HCT116 (cell line): ENCODE measurements at regions not wholly inside any gene's neighbourhood (a gene's known extent, or its start where the extent isn't known, plus 50 kb on each side); places are given as distances from the start of the nearest gene placed in this dataset.

Source experiments
- ATAC-seq: fragments of 200-7000 bp; cut with Tn5 transposase; 2 replicates; pipeline ENCODE4 v1.9.1; 2020; ENCODE audit warnings: mild to moderate bottlenecking, moderate library complexity
- BruUV-seq: library from RNA; stranded (reverse); fragments of 400-500 nt; replicated peaks from 2 replicates; lab custom pipeline; 2021; lab: Mats Ljungman, UMichigan
- CTCF ChIA-PET: fragments of 300-600 bp; sonication (Branson Sonifier 250); formaldehyde crosslinking; loops from one replicate; lab custom pipeline; 2021; ENCODE audit warnings: antibody characterized with exemption; lab: Charles Lee
- POLR2A ChIA-PET: fragments of 300-600, 350-600 bp; sonication (Branson Sonifier 250); formaldehyde crosslinking; loops from one replicate; lab custom pipeline; 2021; ENCODE audit warnings: antibody characterized with exemption; lab: Charles Lee
- RAD21 ChIA-PET, 2 experiments: fragments of 300-600 bp; sonication (Branson Sonifier 250); formaldehyde crosslinking; loops; one replicate each; lab custom pipeline; 2023; ENCODE audit warnings: low total read pairs in 2 of 2; ENCODE audit not compliant: uncharacterized antibody in 2 of 2, unreplicated experiment in 2 of 2, low non-redundant PET in 1 of 2; lab: Charles Lee
- DNase-seq: peaks from one replicate; pipeline ENCODE4 v3.0.0-alpha.2; 2010; ENCODE audit warnings: low read depth, low spot score
- H2AFZ ChIP-seq: fragments of 200-600 bp; shearing (Covaris generic), sonication (generic); 2 replicates; pipeline ENCODE4 v1.6.1; 2017; ENCODE audit warnings: low read depth, mixed run types, mixed read lengths, antibody characterized with exemption, low read length; ENCODE audit not compliant: poor library complexity, severe bottlenecking
- H3K27ac ChIP-seq: 2 replicates; pipeline ENCODE4 v1.5.1; 2012; ENCODE audit warnings: low read depth, low read length
- H3K27me3 ChIP-seq: fragments of 200-600 bp; sonication (generic); 2 replicates; pipeline ENCODE4 v1.6.1; 2016; ENCODE audit warnings: mixed run types, low read length, mixed read lengths; ENCODE audit not compliant: insufficient read depth
- H3K36me3 ChIP-seq, 2 experiments: fragments of 200-500 bp in 1 of 2; fragments of 200-600 bp in 1 of 2; sonication (Bioruptor generic) in 1 of 2; sonication (generic) in 1 of 2; 2 replicates each; pipeline versions ENCODE4 v1.5.1 to v1.6.1; 2014 to 2016; ENCODE audit warnings: low read length in 2 of 2, inconsistent platforms in 1 of 2, mixed read lengths in 1 of 2, mixed run types in 1 of 2; ENCODE audit not compliant: insufficient read depth in 2 of 2, control insufficient read depth in 1 of 2
- H3K4me1 ChIP-seq, 2 experiments: fragments of 200-600 bp in 1 of 2; sonication (generic) in 1 of 2; 2 replicates each; pipeline versions ENCODE4 v1.5.1 to v1.6.1; 2012 to 2017; ENCODE audit warnings: low read length in 2 of 2, inconsistent platforms in 1 of 2, mild to moderate bottlenecking in 1 of 2, mixed read lengths in 1 of 2, mixed run types in 1 of 2, moderate library complexity in 1 of 2; ENCODE audit not compliant: insufficient read depth in 2 of 2, control insufficient read depth in 1 of 2
- H3K4me2 ChIP-seq: fragments of 200-600 bp; sonication (generic); 2 replicates; pipeline ENCODE4 v1.6.1; 2017; ENCODE audit warnings: mixed run types, low read length, mixed read lengths
- H3K4me3 ChIP-seq, 2 experiments: fragments of 200-600 bp in 1 of 2; sonication (generic) in 1 of 2; replicated peaks in 1 of 2; 2 replicates each; pipeline ENCODE4 v1.5.1; 2011 to 2016; ENCODE audit warnings: low read length in 2 of 2, control low read depth in 1 of 2, low read depth in 1 of 2, mild to moderate bottlenecking in 1 of 2, mixed read lengths in 1 of 2, mixed run types in 1 of 2
- H3K79me2 ChIP-seq: fragments of 200-600 bp; sonication (generic); 2 replicates; pipeline ENCODE4 v1.6.1; 2017; ENCODE audit warnings: mild to moderate bottlenecking, mixed run types, low read length, moderate library complexity, mixed read lengths; ENCODE audit not compliant: insufficient read depth
- H3K9ac ChIP-seq: fragments of 200-600 bp; sonication (generic); 2 replicates; pipeline ENCODE4 v1.6.1; 2016; ENCODE audit warnings: low read length, mixed read lengths
- H3K9me2 ChIP-seq: fragments of 200-600 bp; sonication (generic), shearing (Covaris generic); 2 replicates; pipeline ENCODE4 v1.6.1; 2017; ENCODE audit warnings: mixed run types, mild to moderate bottlenecking, moderate library complexity; ENCODE audit not compliant: insufficient read depth
- H3K9me3 ChIP-seq, 2 experiments: fragments of 200-500 bp in 1 of 2; fragments of 200-600 bp in 1 of 2; sonication (Bioruptor generic) in 1 of 2; sonication (generic) in 1 of 2; 2 replicates each; pipeline ENCODE4 v1.6.1; 2014 to 2017; ENCODE audit warnings: low read length in 2 of 2, mixed read lengths in 2 of 2, inconsistent platforms in 1 of 2, low read depth in 1 of 2, mild to moderate bottlenecking in 1 of 2, mixed run types in 1 of 2, moderate library complexity in 1 of 2; ENCODE audit not compliant: control insufficient read depth in 1 of 2, insufficient read depth in 1 of 2
- H4K20me1 ChIP-seq: fragments of 200-600 bp; sonication (generic), shearing (Covaris generic); 2 replicates; pipeline ENCODE4 v1.6.1; 2017; ENCODE audit warnings: mixed run types, mild to moderate bottlenecking, moderate library complexity; ENCODE audit not compliant: insufficient read depth
- CEBPB ChIP-seq: IDR thresholded peaks from 2 replicates; pipeline ENCODE4 v1.6.1; 2012; ENCODE audit warnings: low read depth
- EZH2 ChIP-seq: fragments of 200-600 bp; sonication (generic); IDR thresholded peaks from 2 replicates; pipeline ENCODE4 v1.6.1; 2017; ENCODE audit warnings: antibody characterized with exemption, mixed run types
- POLR2AphosphoS5 ChIP-seq: IDR thresholded peaks from 2 replicates; pipeline ENCODE4 v1.6.1; 2011; ENCODE audit warnings: mild to moderate bottlenecking, low read depth, low read length, moderate library complexity
- RAD21 ChIP-seq: IDR thresholded peaks from 2 replicates; pipeline ENCODE4 v1.6.1; 2012; ENCODE audit warnings: low read depth, mild to moderate bottlenecking
- SRF ChIP-seq: IDR thresholded peaks from 2 replicates; pipeline ENCODE4 v1.6.1; 2012; ENCODE audit warnings: low read depth
- TCF7L2 ChIP-seq: IDR thresholded peaks from 2 replicates; pipeline ENCODE4 v1.7.0; 2011; ENCODE audit warnings: borderline replicate concordance, inconsistent platforms; ENCODE audit not compliant: insufficient read depth, insufficient read length; ENCODE audit errors: extremely low read depth
- intact Hi-C: fragments of 100-400 bp; cut with micrococcal nuclease; formaldehyde crosslinking; loops from 2 replicates; pipeline ENCODE4 v1.10.0; 2022
- TF ChIP-seq, protein P1 (sequence below): IDR thresholded peaks from 2 replicates; pipeline ENCODE4 v1.6.1; 2011; ENCODE audit warnings: mild to moderate bottlenecking, low read length, moderate library complexity; ENCODE audit not compliant: insufficient replicate concordance; ENCODE audit errors: extremely low read depth
- TF ChIP-seq, protein P2 (sequence below), 3 experiments: fragments of 200-600 bp in 1 of 3; sonication (generic) in 1 of 3; IDR thresholded peaks in 2 of 3; conservative IDR thresholded peaks in 1 of 3; 2 replicates each; pipeline ENCODE4 v1.5.1; 2012 to 2017; ENCODE audit warnings: low read depth in 2 of 3, low read length in 2 of 3, antibody characterized with exemption in 1 of 3, borderline replicate concordance in 1 of 3, control low read depth in 1 of 3, mild to moderate bottlenecking in 1 of 3, mixed read lengths in 1 of 3, mixed run types in 1 of 3, moderate library complexity in 1 of 3; ENCODE audit not compliant: insufficient read depth in 1 of 3

DNA sequence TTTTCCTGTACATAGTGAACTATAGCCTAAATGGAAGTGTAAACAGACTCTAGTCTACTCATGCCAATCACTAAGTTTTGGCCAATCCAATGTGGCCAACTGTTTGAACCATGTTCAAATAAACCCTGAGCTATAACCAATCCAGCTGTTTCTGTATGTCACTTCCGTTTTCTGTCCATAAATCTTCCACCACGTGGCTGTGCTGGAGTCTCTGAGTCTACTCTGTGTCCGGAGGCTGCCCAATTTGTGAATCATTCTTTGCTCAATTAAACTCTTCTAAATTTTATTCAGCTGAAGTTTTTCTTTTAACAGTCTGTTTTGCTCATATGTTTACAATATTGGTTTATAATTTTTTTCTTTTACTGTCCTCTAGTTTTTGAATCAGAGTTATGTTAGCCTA, 112.3 kb upstream of the BANK1 start (continued):
- TF ChIP-seq, protein P1, sequence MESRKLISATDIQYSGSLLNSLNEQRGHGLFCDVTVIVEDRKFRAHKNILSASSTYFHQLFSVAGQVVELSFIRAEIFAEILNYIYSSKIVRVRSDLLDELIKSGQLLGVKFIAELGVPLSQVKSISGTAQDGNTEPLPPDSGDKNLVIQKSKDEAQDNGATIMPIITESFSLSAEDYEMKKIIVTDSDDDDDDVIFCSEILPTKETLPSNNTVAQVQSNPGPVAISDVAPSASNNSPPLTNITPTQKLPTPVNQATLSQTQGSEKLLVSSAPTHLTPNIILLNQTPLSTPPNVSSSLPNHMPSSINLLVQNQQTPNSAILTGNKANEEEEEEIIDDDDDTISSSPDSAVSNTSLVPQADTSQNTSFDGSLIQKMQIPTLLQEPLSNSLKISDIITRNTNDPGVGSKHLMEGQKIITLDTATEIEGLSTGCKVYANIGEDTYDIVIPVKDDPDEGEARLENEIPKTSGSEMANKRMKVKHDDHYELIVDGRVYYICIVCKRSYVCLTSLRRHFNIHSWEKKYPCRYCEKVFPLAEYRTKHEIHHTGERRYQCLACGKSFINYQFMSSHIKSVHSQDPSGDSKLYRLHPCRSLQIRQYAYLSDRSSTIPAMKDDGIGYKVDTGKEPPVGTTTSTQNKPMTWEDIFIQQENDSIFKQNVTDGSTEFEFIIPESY: no peak
- TF ChIP-seq, protein P2, sequence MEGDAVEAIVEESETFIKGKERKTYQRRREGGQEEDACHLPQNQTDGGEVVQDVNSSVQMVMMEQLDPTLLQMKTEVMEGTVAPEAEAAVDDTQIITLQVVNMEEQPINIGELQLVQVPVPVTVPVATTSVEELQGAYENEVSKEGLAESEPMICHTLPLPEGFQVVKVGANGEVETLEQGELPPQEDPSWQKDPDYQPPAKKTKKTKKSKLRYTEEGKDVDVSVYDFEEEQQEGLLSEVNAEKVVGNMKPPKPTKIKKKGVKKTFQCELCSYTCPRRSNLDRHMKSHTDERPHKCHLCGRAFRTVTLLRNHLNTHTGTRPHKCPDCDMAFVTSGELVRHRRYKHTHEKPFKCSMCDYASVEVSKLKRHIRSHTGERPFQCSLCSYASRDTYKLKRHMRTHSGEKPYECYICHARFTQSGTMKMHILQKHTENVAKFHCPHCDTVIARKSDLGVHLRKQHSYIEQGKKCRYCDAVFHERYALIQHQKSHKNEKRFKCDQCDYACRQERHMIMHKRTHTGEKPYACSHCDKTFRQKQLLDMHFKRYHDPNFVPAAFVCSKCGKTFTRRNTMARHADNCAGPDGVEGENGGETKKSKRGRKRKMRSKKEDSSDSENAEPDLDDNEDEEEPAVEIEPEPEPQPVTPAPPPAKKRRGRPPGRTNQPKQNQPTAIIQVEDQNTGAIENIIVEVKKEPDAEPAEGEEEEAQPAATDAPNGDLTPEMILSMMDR (IDR thresholded peaks at IDR 0.05 in 2 of 3, conservative IDR thresholded peaks at IDR 0.05 in 1 of 3; ENCODE audit: borderline replicate concordance in 1 of 3, insufficient read depth in 1 of 3, low read depth in 2 of 3, low read length in 2 of 3): no peak

DNA sequence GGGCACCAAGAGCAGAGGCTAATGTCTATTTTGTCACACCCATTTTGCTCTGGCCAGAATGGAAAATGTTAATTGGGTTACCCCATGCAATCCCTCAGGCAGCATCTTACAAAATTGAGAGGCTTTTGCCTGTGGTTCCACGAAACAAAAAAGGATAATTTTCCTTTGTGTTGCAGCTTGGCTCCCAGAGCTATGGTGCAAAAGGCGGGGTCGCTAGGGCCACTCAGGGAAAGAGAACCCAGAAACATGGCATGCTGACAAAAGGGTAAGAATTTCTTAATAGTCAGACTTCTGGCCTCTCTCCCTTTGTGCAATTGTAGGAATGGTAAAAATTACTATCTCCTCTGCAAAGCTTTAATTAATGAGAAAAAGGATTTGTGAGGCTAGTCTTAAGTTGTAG, 119.6 kb upstream of the BANK1 start:
- Histone ChIP-seq H3K4me2 (no peak overlapping the region), H3K79me2 (no peaks in the 10 kb centered on the region), H3K9me2 (no peaks in the 10 kb centered on the region), H3K27me3 (no peaks in the 10 kb centered on the region), H4K20me1 (no peaks in the 10 kb centered on the region), H3K4me1 (no peaks in the 10 kb centered on the region), H3K9me3 (no peaks in the 10 kb centered on the region), H3K36me3 (no peaks in the 10 kb centered on the region), H2AFZ (no peak overlapping the region), H3K4me3 (no peak overlapping the region), H3K27ac (no peak overlapping the region), H3K9ac (no peak overlapping the region)
- DNase-seq (no peak), ATAC-seq (no peak)
- intact Hi-C loops: no loop called here
- CTCF ChIA-PET: no interaction called here
- no peak for TF ChIP-seq EZH2
- TF ChIP-seq TCF7L2: no peak
- no peak for TF ChIP-seq POLR2AphosphoS5
- TF ChIP-seq CEBPB: no peak
- no peak for TF ChIP-seq RAD21
- TF ChIP-seq SRF: no peak
- RAD21 ChIA-PET: no interaction called here
- POLR2A ChIA-PET: no interaction called here
- BruUV-seq: no TSS peak
